ENCODE measurements at regions not wholly inside any gene's neighbourhood (a gene's known extent, or its start where the extent isn't known, plus 50 kb on each side); places are given as distances from the start of the nearest gene placed in this dataset.

GRCh38 chr15:98289747-98290146 is 329.2 kb downstream of the ARRDC4 start:
- FAIRE-seq (no peak), DNase-seq (ENCODE audit: low read depth in 1 of 2, low spot score in 1 of 2) (no peak), ATAC-seq (no peak)
- POLR2A ChIA-PET: no interaction called here
- no peak overlapping the region for H3K4me2 ChIP-seq
- TF ChIP-seq HDAC2 (IDR thresholded peaks at IDR 0.05) (no peak), CTCF (IDR thresholded peaks at IDR 0.05) (no peak)
- CTCF ChIA-PET: interaction anchor here (0.6 to 2.7 kb wide), 3 partner anchors 22 to 131 kb away, joined by 3 to 10 read pairs (median 4); no protein-coding TSS in a partner anchor
- H3K4me1 ChIP-seq: no peaks in the 10 kb centered on the region
- no peak overlapping the region for H3K27ac ChIP-seq
- WGBS (ENCODE audit: missing lambda C conversion rate): 22% methylated on average over 3 of the region's 3 CpGs
- H3K9me3 ChIP-seq: no peaks in the 10 kb centered on the region
- H3K4me3 ChIP-seq: no peak overlapping the region

- Histone ChIP-seq H3K4me3 (no peak overlapping the region), H3K4me1 (no peaks in the 10 kb centered on the region), H3K27ac (no peak overlapping the region), H3K9me3 (no peaks in the 10 kb centered on the region), H3K4me2 (peak overlapping the region; percentile 5; the same call in 1 of the 3 replicates)
- CTCF ChIA-PET: interaction anchor here (0.6 to 2.1 kb wide), 23 partner anchors 10 to 1047 kb away, joined by 3 to 12 read pairs (median 4); no protein-coding TSS in a partner anchor
- peak; percentile 84 to 97 for ATAC-seq
- 31% methylated on average over 46 of the region's 46 CpGs for WGBS (ENCODE audit: missing lambda C conversion rate)
- DNase-seq (ENCODE audit: low read depth in 1 of 2, low spot score in 1 of 2): peak; percentile 56 to 74
- FAIRE-seq: peak; percentile 85
- TF ChIP-seq RAD21 (conservative IDR thresholded peaks at IDR 0.05 in 1 of 2, IDR thresholded peaks at IDR 0.05 in 1 of 2): peak; percentile 34 to 36; a peak in 3 of 5 replicates
- TF ChIP-seq SREBF2 (IDR thresholded peaks at IDR 0.05): no peak
- no peak for TF ChIP-seq CHD2 (IDR thresholded peaks at IDR 0.05; ENCODE audit: low read length, partially characterized antibody)
- 0 out of 3 replicates have a peak, but pooled peaks have one; percentile 32 for TF ChIP-seq SMC3 (IDR thresholded peaks at IDR 0.05)
- TF ChIP-seq CHD4 (IDR thresholded peaks at IDR 0.05; ENCODE audit: borderline replicate concordance): no peak
- no peak for TF ChIP-seq TP53 (CRISPR knock-in tag; IDR thresholded peaks at IDR 0.05)
- TF ChIP-seq FOXS1 (CRISPR knock-in tag; IDR thresholded peaks at IDR 0.05): no peak
- TF ChIP-seq RFX5 (IDR thresholded peaks at IDR 0.05): no peak
- TF ChIP-seq CTCF (IDR thresholded peaks at IDR 0.05): peak; percentile 66
- POLR2A ChIA-PET: no interaction called here
Observed at GRCh38 chr15:98292442-98293240, 332.1 kb downstream of the ARRDC4 start.

- DNase-seq (ENCODE audit: low read depth in 1 of 2, low spot score in 1 of 2) (no peak), ATAC-seq (no peak), FAIRE-seq (no peak)
- ChIA-PET CTCF (interaction anchor here (1.2 to 3.6 kb wide), 5 partner anchors 10 to 395 kb away, joined by 4 to 27 read pairs (median 7); no protein-coding TSS in a partner anchor), POLR2A (no interaction called here)
- no peak overlapping the region for H3K4me3 ChIP-seq
- no peak for TF ChIP-seq RFX5 (IDR thresholded peaks at IDR 0.05)
- no peak for TF ChIP-seq POLR2A (IDR thresholded peaks at IDR 0.05; ENCODE audit: low read length)
- no peak for TF ChIP-seq FOSB (CRISPR knock-in tag; IDR thresholded peaks at IDR 0.05)
- TF ChIP-seq GATA3 (IDR thresholded peaks at IDR 0.05; ENCODE audit: borderline replicate concordance): no peak
- no peak for TF ChIP-seq RNF2 (IDR thresholded peaks at IDR 0.05; ENCODE audit: borderline replicate concordance, low read depth)
- TF ChIP-seq KDM5A (IDR thresholded peaks at IDR 0.05): no peak
- no peak for TF ChIP-seq JUN (IDR thresholded peaks at IDR 0.05)
- TF ChIP-seq NPAS2 (CRISPR knock-in tag; IDR thresholded peaks at IDR 0.05; ENCODE audit: borderline replicate concordance): no peak
- TF ChIP-seq POLR2AphosphoS2 (conservative IDR thresholded peaks at IDR 0.05; ENCODE audit: low read length): no peak
- no peaks in the 10 kb centered on the region for H3K9me3 ChIP-seq
- WGBS (ENCODE audit: missing lambda C conversion rate): 38% methylated on average over 7 of the region's 7 CpGs
- H3K4me1 ChIP-seq: no peaks in the 10 kb centered on the region
- no peak overlapping the region for H3K4me2 ChIP-seq
- H3K27ac ChIP-seq: no peak overlapping the region
Observed at GRCh38 chr15:98294126-98294525, 333.6 kb downstream of the ARRDC4 start.

Data from A549 (cell line).